Karpas-422 (cell line): ENCODE measurements at regions not wholly inside any gene's neighbourhood (a gene's known extent, or its start where the extent isn't known, plus 50 kb on each side); places are given as distances from the start of the nearest gene placed in this dataset.
"Not testable (repeated sequence)": the region's sequence is repeated elsewhere in the genome, so short reads cannot be mapped to it uniquely, and the experiment has no call there.

Experiments used
- DNase-seq: peaks from one replicate; pipeline ENCODE4 v3.0.0-alpha.2; 2015
- H2AFZ ChIP-seq: fragments of 200-600 bp; sonication (generic); 2 replicates; pipeline ENCODE4 v1.6.1; 2014; ENCODE audit warnings: antibody characterized with exemption, low read length, mixed read lengths
- H3K27ac ChIP-seq: fragments of 200-600 bp; sonication (generic); 2 replicates; pipeline ENCODE4 v1.5.1; 2014; ENCODE audit warnings: mild to moderate bottlenecking, low read length, moderate library complexity
- H3K27me3 ChIP-seq: fragments of 200-600 bp; sonication (generic); 2 replicates; pipeline ENCODE4 v1.6.1; 2014; ENCODE audit warnings: low read length, mixed read lengths
- H3K36me3 ChIP-seq: fragments of 200-600 bp; sonication (generic); 2 replicates; pipeline ENCODE4 v1.6.1; 2014; ENCODE audit warnings: low read length, mixed read lengths; ENCODE audit not compliant: insufficient read depth
- H3K4me1 ChIP-seq: fragments of 200-600 bp; sonication (generic); 2 replicates; pipeline ENCODE4 v1.6.1; 2014; ENCODE audit warnings: mild to moderate bottlenecking, low read length, mixed read lengths
- H3K4me2 ChIP-seq: fragments of 200-600 bp; sonication (generic); 2 replicates; pipeline ENCODE4 v1.6.1; 2014; ENCODE audit warnings: low read length, low read depth, mild to moderate bottlenecking; ENCODE audit not compliant: poor library complexity, severe bottlenecking
- H3K4me3 ChIP-seq: fragments of 200-600 bp; sonication (generic); 2 replicates; pipeline ENCODE4 v1.5.1; 2014; ENCODE audit warnings: mild to moderate bottlenecking, antibody characterized with exemption, low read length, mixed read lengths
- H3K79me2 ChIP-seq: fragments of 200-600 bp; sonication (generic); 2 replicates; pipeline ENCODE4 v1.6.1; 2014; ENCODE audit warnings: mild to moderate bottlenecking, low read length, mixed read lengths
- H3K9ac ChIP-seq: fragments of 200-600 bp; sonication (generic); 2 replicates; pipeline ENCODE4 v1.6.0; 2014; ENCODE audit warnings: low read length
- H3K9me2 ChIP-seq: fragments of 200-600 bp; sonication (generic), shearing (Covaris generic); replicated peaks from 2 replicates; pipeline ENCODE4 v1.6.0; 2014; ENCODE audit warnings: mild to moderate bottlenecking, low read length, moderate library complexity; ENCODE audit not compliant: insufficient read depth
- H3K9me3 ChIP-seq: fragments of 300-700, 200-600 bp; sonication (generic); 2 replicates; pipeline ENCODE4 v1.6.1; 2014; ENCODE audit warnings: low read length, mixed read lengths
- H4K20me1 ChIP-seq: fragments of 200-600 bp; sonication (generic); 2 replicates; pipeline ENCODE4 v1.6.1; 2014; ENCODE audit warnings: mild to moderate bottlenecking, antibody characterized with exemption, low read length, low read depth; ENCODE audit not compliant: insufficient read depth

DNA sequence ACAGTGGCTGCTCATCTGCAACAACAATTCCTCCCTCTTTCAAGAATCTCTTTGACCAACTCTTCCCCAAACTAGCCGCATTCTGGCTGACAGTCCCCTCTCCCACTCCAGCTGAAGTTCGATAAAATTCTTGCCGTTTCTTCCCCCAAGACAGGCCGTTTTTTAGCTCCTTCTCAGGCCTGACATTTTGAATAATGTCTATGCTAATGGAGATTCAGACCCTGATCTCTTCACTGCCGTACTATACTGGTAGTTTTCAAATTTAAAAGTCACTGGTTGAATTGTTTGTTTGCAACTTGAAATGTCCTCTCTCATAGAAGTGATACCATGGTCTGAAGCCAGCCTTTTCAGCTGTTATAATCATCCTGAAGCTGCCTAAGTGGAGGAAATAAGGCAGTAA, 65.9 kb upstream of the AMN1 start:
- H3K4me2 ChIP-seq = no peak overlapping the region
- H3K27me3 ChIP-seq = no peaks in the 10 kb centered on the region
- H3K9ac ChIP-seq = no peak overlapping the region
- no peaks in the 10 kb centered on the region for H3K4me1 ChIP-seq
- no peak for DNase-seq
- no peaks in the 10 kb centered on the region for H3K9me2 ChIP-seq
- H4K20me1 ChIP-seq = no peaks in the 10 kb centered on the region
- no peaks in the 10 kb centered on the region for H3K9me3 ChIP-seq
- no peaks in the 10 kb centered on the region for H3K36me3 ChIP-seq
- H3K4me3 ChIP-seq = no peak overlapping the region
- H2AFZ ChIP-seq = no peak overlapping the region
- no peak overlapping the region for H3K27ac ChIP-seq
- H3K79me2 ChIP-seq = no peaks in the 10 kb centered on the region

DNA sequence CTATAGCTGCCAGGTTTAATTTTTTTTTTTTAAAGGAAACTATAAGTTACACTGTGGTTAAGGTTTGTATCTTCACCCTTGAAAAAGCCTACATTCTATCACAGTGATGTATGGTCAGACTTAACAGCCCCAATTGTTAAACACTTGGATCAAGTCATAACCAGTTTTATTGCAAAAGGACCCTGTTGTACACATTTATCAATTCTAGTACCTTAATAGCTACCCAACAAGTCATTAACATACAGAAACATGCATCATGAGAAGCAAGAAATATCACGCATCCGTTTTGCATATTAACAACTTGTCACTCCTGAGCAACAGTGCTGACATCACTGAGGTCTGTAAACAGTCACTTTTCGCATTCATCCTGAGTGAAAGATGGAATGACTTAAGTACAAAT, 62.4 kb upstream of the AMN1 start:
- H4K20me1 ChIP-seq, H3K36me3 ChIP-seq, H3K27me3 ChIP-seq, H3K4me1 ChIP-seq, H3K4me2 ChIP-seq, H3K9me3 ChIP-seq, H3K4me3 ChIP-seq, H3K27ac ChIP-seq, H3K9me2 ChIP-seq, H3K79me2 ChIP-seq, H2AFZ ChIP-seq, DNase-seq, H3K9ac ChIP-seq: not testable (repeated sequence)

DNA sequence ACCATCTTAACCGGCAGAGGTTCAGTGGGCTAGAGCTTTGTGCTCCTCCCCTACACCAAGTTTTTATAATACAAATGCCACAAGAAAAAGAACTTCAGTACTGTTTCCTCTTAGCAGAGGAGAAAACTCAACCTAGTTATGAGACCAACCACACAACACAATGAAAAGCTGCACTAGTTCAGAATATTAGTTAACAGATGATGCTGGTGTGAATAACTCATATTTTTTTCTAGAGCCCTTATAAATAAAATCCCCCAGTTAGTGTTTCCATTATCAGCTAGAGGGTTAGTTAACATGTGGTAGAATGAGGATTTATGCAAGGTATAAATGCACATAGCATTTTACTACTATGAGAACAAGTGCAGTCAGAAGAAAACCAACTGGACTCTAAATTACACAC, 61.9 kb upstream of the AMN1 start:
- Histone ChIP-seq H3K9me2 (no peaks in the 10 kb centered on the region), H2AFZ (no peak overlapping the region), H3K9me3 (no peaks in the 10 kb centered on the region), H3K4me2 (no peak overlapping the region), H3K4me3 (no peak overlapping the region), H4K20me1 (no peaks in the 10 kb centered on the region), H3K27ac (no peak overlapping the region), H3K27me3 (no peaks in the 10 kb centered on the region), H3K4me1 (no peaks in the 10 kb centered on the region), H3K36me3 (no peaks in the 10 kb centered on the region), H3K79me2 (no peaks in the 10 kb centered on the region), H3K9ac (no peak overlapping the region)
- DNase-seq = no peak

DNA sequence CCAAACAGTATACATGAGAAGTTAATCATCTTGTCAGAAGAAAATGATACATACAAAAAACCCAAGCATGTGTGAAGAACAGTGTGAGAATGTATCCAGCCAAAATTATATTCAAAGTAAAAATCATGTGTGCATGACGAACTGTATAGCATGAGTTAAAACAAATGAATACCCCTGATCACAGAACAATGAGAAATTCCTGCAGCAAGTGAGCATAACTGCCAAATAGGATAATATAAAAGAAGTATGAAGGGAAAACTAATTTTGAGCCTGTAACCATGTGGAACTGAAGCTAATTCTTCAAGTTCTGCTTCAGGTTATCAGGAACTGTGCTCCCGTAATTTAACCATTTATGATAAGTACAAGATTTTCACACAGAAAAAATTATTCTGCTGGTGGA, 56.5 kb upstream of the AMN1 start:
- Histone ChIP-seq H3K79me2 (no peaks in the 10 kb centered on the region), H4K20me1 (no peaks in the 10 kb centered on the region), H2AFZ (no peak overlapping the region), H3K4me2 (no peak overlapping the region), H3K4me1 (no peaks in the 10 kb centered on the region), H3K36me3 (no peaks in the 10 kb centered on the region), H3K9me2 (no peaks in the 10 kb centered on the region), H3K9ac (no peak overlapping the region), H3K9me3 (no peaks in the 10 kb centered on the region), H3K4me3 (no peak overlapping the region), H3K27me3 (no peaks in the 10 kb centered on the region), H3K27ac (no peak overlapping the region)
- DNase-seq = no peak

DNA sequence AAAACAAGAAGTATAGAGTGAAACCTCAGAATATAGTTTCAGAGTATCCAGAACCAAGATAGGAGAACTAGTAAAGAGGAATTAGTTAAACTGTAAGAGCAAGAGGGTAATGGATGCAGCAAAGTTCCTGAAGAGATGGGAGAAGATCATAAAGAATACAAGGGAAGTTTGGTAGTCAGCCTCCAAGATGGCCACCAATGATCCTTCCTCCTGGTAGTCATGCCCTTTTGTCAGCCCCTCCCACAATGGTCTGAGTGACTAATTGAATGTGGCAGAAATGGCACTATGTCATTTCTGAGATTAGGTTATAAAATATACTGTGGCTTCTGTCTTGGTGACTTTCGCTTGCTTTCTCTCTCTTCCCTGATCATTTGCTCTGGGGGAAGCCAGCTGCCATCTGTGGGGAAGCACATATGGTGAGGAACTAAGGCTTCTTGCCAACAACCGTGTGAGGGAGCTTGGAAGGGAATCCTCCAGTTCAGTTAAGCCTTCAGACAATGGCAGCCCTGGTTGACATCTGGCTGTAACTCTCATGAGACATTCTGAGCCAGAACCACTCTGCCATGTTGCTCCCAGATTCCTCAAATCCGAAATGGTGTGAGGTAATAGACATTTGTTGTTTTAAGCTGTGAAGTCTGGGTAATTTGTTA, 55.3 kb upstream of the AMN1 start:
- H3K9me2 ChIP-seq = no peaks in the 10 kb centered on the region
- no peak overlapping the region for H3K4me3 ChIP-seq
- no peaks in the 10 kb centered on the region for H3K27me3 ChIP-seq
- no peak overlapping the region for H2AFZ ChIP-seq
- H3K36me3 ChIP-seq = no peaks in the 10 kb centered on the region
- no peak overlapping the region for H3K9ac ChIP-seq
- H3K79me2 ChIP-seq = no peaks in the 10 kb centered on the region
- no peak for DNase-seq
- no peak overlapping the region for H3K4me2 ChIP-seq
- no peaks in the 10 kb centered on the region for H3K4me1 ChIP-seq
- H3K27ac ChIP-seq = no peak overlapping the region
- no peaks in the 10 kb centered on the region for H4K20me1 ChIP-seq
- no peaks in the 10 kb centered on the region for H3K9me3 ChIP-seq

DNA sequence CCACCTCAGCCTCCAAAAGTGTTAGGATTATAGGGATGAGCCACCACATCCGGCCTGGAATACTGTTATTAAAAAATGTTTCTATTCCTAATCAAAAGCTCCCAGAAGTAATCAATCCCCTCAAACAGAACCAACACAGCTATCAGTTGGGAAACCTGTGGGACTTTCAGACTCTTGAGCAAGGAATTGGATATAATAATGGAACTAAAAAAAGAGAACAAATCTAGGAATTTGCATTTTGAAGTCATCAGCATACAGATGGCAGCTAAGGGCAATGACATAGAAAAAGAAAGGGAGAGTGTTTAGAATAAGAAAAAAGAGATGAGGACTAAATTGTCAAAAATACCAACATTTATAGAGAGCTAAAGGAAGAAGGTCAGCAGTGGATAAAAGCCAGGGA, 54.7 kb upstream of the AMN1 start:
- Histone ChIP-seq H2AFZ (no peak overlapping the region), H3K9me2 (no peaks in the 10 kb centered on the region), H3K4me2 (no peak overlapping the region), H3K9me3 (no peaks in the 10 kb centered on the region), H3K79me2 (no peaks in the 10 kb centered on the region), H3K36me3 (no peaks in the 10 kb centered on the region), H4K20me1 (no peaks in the 10 kb centered on the region), H3K4me1 (no peaks in the 10 kb centered on the region), H3K4me3 (no peak overlapping the region), H3K27ac (no peak overlapping the region), H3K27me3 (no peaks in the 10 kb centered on the region), H3K9ac (no peak overlapping the region)
- no peak for DNase-seq

DNA sequence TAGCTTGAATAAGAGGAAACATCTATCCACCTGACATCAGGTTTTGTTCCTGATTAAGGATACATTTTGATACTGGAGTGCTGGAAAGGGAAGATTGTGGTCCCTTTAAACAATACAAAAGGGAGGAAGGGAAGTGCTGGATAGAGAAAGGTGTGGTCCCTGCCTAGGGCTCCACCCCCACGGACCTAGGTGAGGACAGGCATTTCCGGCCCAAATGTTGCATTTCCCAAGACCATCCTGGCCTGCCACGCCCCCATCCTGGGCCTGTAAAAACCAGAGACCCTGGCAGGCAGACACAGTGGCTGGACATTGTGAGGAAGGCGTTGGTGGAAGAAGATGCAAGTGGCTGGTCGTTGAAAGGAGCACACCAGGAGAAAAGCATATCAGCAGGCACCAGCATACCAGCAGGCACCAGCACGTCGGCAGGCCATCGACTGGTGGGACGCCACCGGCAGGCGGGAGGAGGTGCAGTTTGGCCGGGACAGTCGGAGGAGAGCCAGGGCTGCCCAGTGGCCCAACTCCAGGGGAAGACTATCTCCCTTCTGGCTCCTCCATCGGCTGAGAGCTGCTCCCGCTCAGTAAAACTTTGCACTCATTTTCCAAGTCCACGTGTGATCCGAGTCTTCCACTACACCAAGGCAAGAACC, 53.2 kb upstream of the AMN1 start:
- no peaks in the 10 kb centered on the region for H3K9me3 ChIP-seq
- H4K20me1 ChIP-seq = no peaks in the 10 kb centered on the region
- no peaks in the 10 kb centered on the region for H3K36me3 ChIP-seq
- no peak for DNase-seq
- no peak overlapping the region for H3K27ac ChIP-seq
- H3K4me2 ChIP-seq = no peak overlapping the region
- no peaks in the 10 kb centered on the region for H3K79me2 ChIP-seq
- H3K9ac ChIP-seq = no peak overlapping the region
- H2AFZ ChIP-seq = no peak overlapping the region
- no peaks in the 10 kb centered on the region for H3K27me3 ChIP-seq
- no peaks in the 10 kb centered on the region for H3K9me2 ChIP-seq
- H3K4me3 ChIP-seq = no peak overlapping the region
- H3K4me1 ChIP-seq = no peaks in the 10 kb centered on the region

DNA sequence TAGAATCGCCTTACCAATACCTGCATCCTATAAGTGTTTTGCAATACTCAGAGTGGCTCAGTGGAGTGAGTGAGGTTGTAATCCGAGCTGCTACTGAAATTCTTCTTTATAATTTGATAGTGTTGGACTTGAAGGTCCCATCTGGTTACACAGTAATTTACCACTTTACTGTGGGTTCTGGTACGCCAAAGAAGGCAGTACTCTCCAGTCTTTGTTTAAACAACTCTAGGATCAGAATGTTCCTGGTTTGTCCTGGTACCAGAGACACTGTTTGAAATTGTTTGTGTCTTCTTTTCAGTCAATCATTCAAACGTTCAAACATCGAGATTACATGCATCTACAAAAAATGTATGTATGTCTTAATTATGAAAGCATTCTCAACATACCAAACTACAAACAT, 51.3 kb upstream of the AMN1 start:
- Histone ChIP-seq H3K9me3 (no peaks in the 10 kb centered on the region), H3K79me2 (no peaks in the 10 kb centered on the region), H3K4me2 (no peak overlapping the region), H3K4me3 (no peak overlapping the region), H3K27me3 (no peaks in the 10 kb centered on the region), H2AFZ (no peak overlapping the region), H3K36me3 (no peaks in the 10 kb centered on the region), H3K9me2 (no peaks in the 10 kb centered on the region), H4K20me1 (no peaks in the 10 kb centered on the region), H3K4me1 (no peaks in the 10 kb centered on the region), H3K27ac (no peak overlapping the region), H3K9ac (no peak overlapping the region)
- no peak for DNase-seq
